Natural killer cell (primary cell): ENCODE measurements at regions not wholly inside any gene's neighbourhood (a gene's known extent, or its start where the extent isn't known, plus 50 kb on each side); places are given as distances from the start of the nearest gene placed in this dataset.

Source experiments
- ATAC-seq, 3 donors: fragments of 150-1000 bp in 2 of 3; fragments of 200-7000 bp in 1 of 3; cut with Tn5 transposase; 1 replicate in 1 of 3; 2 replicates in 2 of 3; pipeline ENCODE4 v1.10.0; 2021; ENCODE audit warnings: mild to moderate bottlenecking in 2 of 3, moderate library complexity in 2 of 3
- DNase-seq, 2 donors: peaks; one replicate each; pipeline versions ENCODE4 v3.0.0 to v3.0.0-alpha.2; 2013 to 2021; ENCODE audit warnings: mixed read lengths in 1 of 2
- H3K27ac ChIP-seq: one replicate; pipeline ENCODE4 v1.5.1; 2013; ENCODE audit warnings: mild to moderate bottlenecking, low read length
- H3K27me3 ChIP-seq: one replicate; pipeline ENCODE4 v1.6.1; 2013; ENCODE audit warnings: low read length; ENCODE audit not compliant: control insufficient read depth, insufficient read depth
- H3K36me3 ChIP-seq: one replicate; pipeline ENCODE4 v1.6.1; 2013; ENCODE audit warnings: low read length; ENCODE audit not compliant: control insufficient read depth, insufficient read depth
- H3K4me1 ChIP-seq: one replicate; pipeline ENCODE4 v1.6.1; 2013; ENCODE audit warnings: low read length; ENCODE audit not compliant: control insufficient read depth, insufficient read depth
- H3K4me3 ChIP-seq: one replicate; pipeline ENCODE4 v1.5.1; 2013; ENCODE audit warnings: low read length
- H3K9me3 ChIP-seq: one replicate; pipeline ENCODE4 v1.6.1; 2013; ENCODE audit warnings: low read length; ENCODE audit not compliant: control insufficient read depth, insufficient read depth
- H3K27ac Mint-ChIP-seq, 2 donors: one replicate each; pipeline ENCODE4 v1.8.0; 2022; ENCODE audit warnings: mild to moderate bottlenecking in 2 of 2, mixed read lengths in 2 of 2, moderate library complexity in 1 of 2
- H3K27me3 Mint-ChIP-seq, 2 donors: one replicate each; pipeline ENCODE4 v1.8.0; 2022; ENCODE audit warnings: low read depth in 2 of 2, mixed read lengths in 2 of 2
- H3K36me3 Mint-ChIP-seq: one replicate; pipeline ENCODE4 v1.8.0; 2022; ENCODE audit warnings: mixed read lengths
- H3K4me1 Mint-ChIP-seq, 2 donors: one replicate each; pipeline ENCODE4 v1.8.0; 2022; ENCODE audit warnings: mixed read lengths in 2 of 2
- H3K4me3 Mint-ChIP-seq: one replicate; pipeline ENCODE4 v1.8.0; 2022; ENCODE audit warnings: mild to moderate bottlenecking, moderate library complexity, mixed read lengths
- H3K9me3 Mint-ChIP-seq, 2 donors: one replicate each; pipeline ENCODE4 v1.8.0; 2022; ENCODE audit warnings: mixed read lengths in 2 of 2
- CTCF ChIP-seq: fragments of 200-600 bp; IDR thresholded peaks from one replicate; pipeline ENCODE4 v1.8.0; 2022; ENCODE audit warnings: antibody characterized with exemption
- WGBS: methylation state at CpG from one replicate; pipeline ENCODE4 v1.1.7; 2013; ENCODE audit warnings: missing lambda C conversion rate; ENCODE audit not compliant: insufficient coverage; 5-methylcytosine and 5-hydroxymethylcytosine counted together
- intact Hi-C: fragments of 100-400 bp; cut with micrococcal nuclease; formaldehyde crosslinking; loops from one replicate; pipeline ENCODE4 v1.14.2; 2022

GRCh38 chr2:208872591-208872990 is 466.0 kb downstream of the PTH2R start:
- H3K9me3 Mint-ChIP-seq, result peaks cover 11 to 12% of the 10 kb centered on the region in 2 donors
- no peaks in the 10 kb centered on the region for H3K27me3 Mint-ChIP-seq
- Histone ChIP-seq H3K27me3 (no peaks in the 10 kb centered on the region), H3K4me1 (no peaks in the 10 kb centered on the region), H3K27ac (no peak overlapping the region), H3K36me3 (no peaks in the 10 kb centered on the region), H3K4me3 (no peak overlapping the region), H3K9me3 (no peaks in the 10 kb centered on the region)
- intact Hi-C loops, result no loop called here
- ATAC-seq (no peak), DNase-seq (no peak)
- H3K4me3 Mint-ChIP-seq, result no peak overlapping the region
- no peaks in the 10 kb centered on the region for H3K4me1 Mint-ChIP-seq
- no peak for TF ChIP-seq CTCF
- H3K36me3 Mint-ChIP-seq, result peaks cover 4% of the 10 kb centered on the region
- whole genome bisulfite sequencing, result 82% methylated on average over 3 of the region's 3 CpGs
- no peak overlapping the region for H3K27ac Mint-ChIP-seq

GRCh38 chr2:208879666-208880065 is 473.1 kb downstream of the PTH2R start:
- Mint-ChIP-seq H3K27ac (no peak overlapping the region), H3K36me3 (peaks cover 6% of the 10 kb centered on the region), H3K27me3 (no peaks in the 10 kb centered on the region), H3K4me3 (no peak overlapping the region), H3K4me1 (no peaks in the 10 kb centered on the region), H3K9me3 (peaks cover 7 to 8% of the 10 kb centered on the region in 2 donors)
- intact Hi-C loops, result no loop called here
- Histone ChIP-seq H3K9me3 (no peaks in the 10 kb centered on the region), H3K27ac (no peak overlapping the region), H3K4me3 (no peak overlapping the region), H3K4me1 (no peaks in the 10 kb centered on the region), H3K36me3 (no peaks in the 10 kb centered on the region), H3K27me3 (no peaks in the 10 kb centered on the region)
- DNase-seq (no peak), ATAC-seq (no peak)
- WGBS, result 78% methylated on average over 2 of the region's 3 CpGs
- TF ChIP-seq CTCF, result no peak

GRCh38 chr2:208880171-208880570 is 473.6 kb downstream of the PTH2R start:
- Mint-ChIP-seq H3K4me1 (no peaks in the 10 kb centered on the region), H3K27ac (no peak overlapping the region), H3K27me3 (no peaks in the 10 kb centered on the region), H3K36me3 (peaks cover 6% of the 10 kb centered on the region), H3K4me3 (no peak overlapping the region), H3K9me3 (peaks cover 7 to 8% of the 10 kb centered on the region in 2 donors)
- intact Hi-C loops, result no loop called here
- no peaks in the 10 kb centered on the region for H3K4me1 ChIP-seq
- no peaks in the 10 kb centered on the region for H3K27me3 ChIP-seq
- ATAC-seq, result no peak
- no peaks in the 10 kb centered on the region for H3K9me3 ChIP-seq
- no peak for TF ChIP-seq CTCF
- no peak overlapping the region for H3K4me3 ChIP-seq
- 73% methylated on average over 2 of the region's 4 CpGs for WGBS
- H3K36me3 ChIP-seq, result no peaks in the 10 kb centered on the region
- H3K27ac ChIP-seq, result no peak overlapping the region
- DNase-seq, result no peak

GRCh38 chr2:208890486-208890885 is 483.9 kb downstream of the PTH2R start:
- intact Hi-C loops, result no loop called here
- no peaks in the 10 kb centered on the region for H3K4me1 ChIP-seq
- TF ChIP-seq CTCF, result no peak
- no peak for DNase-seq
- no peaks in the 10 kb centered on the region for H3K27me3 ChIP-seq
- H3K4me3 ChIP-seq, result no peak overlapping the region
- H3K27me3 Mint-ChIP-seq, result no peaks in the 10 kb centered on the region
- no peaks in the 10 kb centered on the region for H3K36me3 ChIP-seq
- H3K4me3 Mint-ChIP-seq, result no peak overlapping the region
- H3K9me3 Mint-ChIP-seq, result peaks cover 6 to 26% of the 10 kb centered on the region in 2 donors
- no peak overlapping the region for H3K27ac Mint-ChIP-seq
- no peaks in the 10 kb centered on the region for H3K36me3 Mint-ChIP-seq
- no peak for ATAC-seq
- WGBS, result 79% methylated on average over 2 of the region's 2 CpGs
- no peaks in the 10 kb centered on the region for H3K9me3 ChIP-seq
- no peaks in the 10 kb centered on the region for H3K4me1 Mint-ChIP-seq
- H3K27ac ChIP-seq, result no peak overlapping the region
